Trophoblast cell (in vitro differentiated cells and primary cell): ENCODE measurements at regions not wholly inside any gene's neighbourhood (a gene's known extent, or its start where the extent isn't known, plus 50 kb on each side); places are given as distances from the start of the nearest gene placed in this dataset.

ENCODE experiments used
- DNase-seq, 2 donors: peaks; one replicate each; pipeline ENCODE4 v3.0.0-alpha.2; 2016
- H2AFZ ChIP-seq: 2 replicates; pipeline ENCODE4 v1.6.1; 2013; ENCODE audit warnings: low read length, moderate library complexity, mild to moderate bottlenecking; ENCODE audit not compliant: insufficient read depth, poor library complexity
- H2AK5ac ChIP-seq: 2 replicates; pipeline ENCODE4 v1.6.1; 2013; ENCODE audit warnings: mild to moderate bottlenecking, low read length
- H2BK120ac ChIP-seq: 2 replicates; pipeline ENCODE4 v1.6.1; 2013; ENCODE audit warnings: low read length, mild to moderate bottlenecking, moderate library complexity; ENCODE audit not compliant: insufficient read depth, poor library complexity
- H2BK12ac ChIP-seq: 2 replicates; pipeline ENCODE4 v1.6.1; 2013; ENCODE audit warnings: mild to moderate bottlenecking, low read length, moderate library complexity
- H2BK5ac ChIP-seq: 2 replicates; pipeline ENCODE4 v1.6.1; 2013; ENCODE audit warnings: low read length, low read depth, moderate library complexity, mild to moderate bottlenecking; ENCODE audit not compliant: poor library complexity
- H3K14ac ChIP-seq: 2 replicates; pipeline ENCODE4 v1.6.1; 2013; ENCODE audit warnings: mild to moderate bottlenecking, low read length
- H3K18ac ChIP-seq: 2 replicates; pipeline ENCODE4 v1.6.1; 2013; ENCODE audit warnings: mild to moderate bottlenecking, low read length
- H3K23ac ChIP-seq: 2 replicates; pipeline ENCODE4 v1.6.1; 2013; ENCODE audit warnings: low read length
- H3K27ac ChIP-seq: 2 replicates; pipeline ENCODE4 v1.5.1; 2013; ENCODE audit warnings: low read depth, mild to moderate bottlenecking, inconsistent platforms, low read length, moderate library complexity
- H3K27me3 ChIP-seq: 2 replicates; pipeline ENCODE4 v1.6.1; 2013; ENCODE audit warnings: inconsistent platforms, mild to moderate bottlenecking, low read length, moderate library complexity; ENCODE audit not compliant: insufficient read depth
- H3K36me3 ChIP-seq, 2 experiments: 1 replicate in 1 of 2; 2 replicates in 1 of 2; pipeline ENCODE4 v1.6.1; 2013; ENCODE audit warnings: low read length in 2 of 2, mild to moderate bottlenecking in 2 of 2, moderate library complexity in 1 of 2; ENCODE audit not compliant: insufficient read depth in 2 of 2, control insufficient read depth in 1 of 2
- H3K4ac ChIP-seq: 2 replicates; pipeline ENCODE4 v1.6.1; 2013; ENCODE audit warnings: low read depth, mild to moderate bottlenecking, low read length, moderate library complexity
- H3K4me1 ChIP-seq, 2 experiments: 1 replicate in 1 of 2; 2 replicates in 1 of 2; pipeline ENCODE4 v1.6.1; 2013; ENCODE audit warnings: low read length in 2 of 2, mild to moderate bottlenecking in 2 of 2, moderate library complexity in 1 of 2; ENCODE audit not compliant: insufficient read depth in 2 of 2, control insufficient read depth in 1 of 2
- H3K4me2 ChIP-seq: 2 replicates; pipeline ENCODE4 v1.6.1; 2013; ENCODE audit warnings: inconsistent platforms, mild to moderate bottlenecking, low read length, moderate library complexity
- H3K4me3 ChIP-seq: 2 replicates; pipeline ENCODE4 v1.5.1; 2013; ENCODE audit warnings: mild to moderate bottlenecking, low read depth, low read length, inconsistent platforms
- H3K79me1 ChIP-seq: one replicate; pipeline ENCODE4 v1.6.1; 2013; ENCODE audit warnings: low read length
- H3K79me2 ChIP-seq: 2 replicates; pipeline ENCODE4 v1.6.1; 2013; ENCODE audit warnings: low read length, mild to moderate bottlenecking; ENCODE audit not compliant: control insufficient read depth, insufficient read depth, poor library complexity
- H3K9ac ChIP-seq: 2 replicates; pipeline ENCODE4 v1.6.1; 2013; ENCODE audit warnings: mild to moderate bottlenecking, low read length
- H3K9me3 ChIP-seq: 2 replicates; pipeline ENCODE4 v1.6.1; 2013; ENCODE audit warnings: low read depth, mild to moderate bottlenecking, control low read depth, inconsistent platforms, low read length; ENCODE audit not compliant: insufficient read depth
- H4K12ac ChIP-seq: 2 replicates; pipeline ENCODE4 v1.6.1; 2013; ENCODE audit warnings: low read depth, mild to moderate bottlenecking, low read length, moderate library complexity
- H4K8ac ChIP-seq: 2 replicates; pipeline ENCODE4 v1.6.1; 2013; ENCODE audit warnings: low read depth, mild to moderate bottlenecking, low read length, moderate library complexity
- H4K91ac ChIP-seq: one replicate; pipeline ENCODE4 v1.6.1; 2013; ENCODE audit warnings: low read depth, mild to moderate bottlenecking, low read length, moderate library complexity
- WGBS: extraction: QIAGEN DNeasy Blood & Tissue Kit; methylation state at CpG from one replicate; pipeline ENCODE4 v1.1.7; 2013; ENCODE audit warnings: missing lambda C conversion rate; ENCODE audit not compliant: insufficient read length, insufficient coverage; ENCODE audit errors: extremely low coverage; 5-methylcytosine and 5-hydroxymethylcytosine counted together

GRCh38 chrX:98490670-98491069 lies 1607.0 kb downstream of the RPA4 start:
- H3K27me3 ChIP-seq: no peaks in the 10 kb centered on the region
- H3K4ac ChIP-seq: no peak overlapping the region
- WGBS: no CpG with 5 or more reads among the region's 1 CpG
- no peak overlapping the region for H2AFZ ChIP-seq
- H3K9me3 ChIP-seq: no peaks in the 10 kb centered on the region
- no peak overlapping the region for H3K4me3 ChIP-seq
- H4K91ac ChIP-seq: no peak overlapping the region
- H4K8ac ChIP-seq: no peak overlapping the region
- H3K18ac ChIP-seq: no peak overlapping the region
- no peaks in the 10 kb centered on the region for H3K79me1 ChIP-seq
- H3K27ac ChIP-seq: no peak overlapping the region
- no peak for DNase-seq
- no peak overlapping the region for H2AK5ac ChIP-seq
- no peaks in the 10 kb centered on the region for H3K4me1 ChIP-seq
- no peak overlapping the region for H2BK5ac ChIP-seq
- H3K79me2 ChIP-seq: no peaks in the 10 kb centered on the region
- H3K36me3 ChIP-seq: no peaks in the 10 kb centered on the region
- H3K9ac ChIP-seq: no peak overlapping the region
- no peak overlapping the region for H3K4me2 ChIP-seq
- H3K14ac ChIP-seq: no peak overlapping the region
- no peak overlapping the region for H2BK12ac ChIP-seq
- H4K12ac ChIP-seq: no peak overlapping the region
- H2BK120ac ChIP-seq: no peak overlapping the region
- H3K23ac ChIP-seq: no peak overlapping the region

DNA sequence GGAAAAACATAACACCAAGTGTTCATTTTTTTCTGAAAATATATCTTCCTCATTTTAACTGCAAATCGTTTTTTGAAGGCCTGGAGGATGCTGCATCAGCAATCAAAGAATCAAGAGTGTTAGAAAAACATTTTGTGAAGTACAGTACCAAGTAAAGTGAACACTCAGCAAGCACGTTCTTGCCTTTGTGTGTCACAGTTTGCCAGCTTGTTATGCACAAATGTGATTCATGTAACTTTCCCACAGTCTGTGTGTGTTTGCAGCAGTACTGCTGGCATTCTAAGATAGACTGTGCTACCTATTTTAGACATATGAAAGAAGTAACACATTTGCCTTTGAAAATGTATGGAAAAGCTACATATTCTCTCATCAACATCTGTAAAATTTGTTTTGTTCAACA lies 1617.7 kb downstream of the RPA4 start:
- DNase-seq: no peak
- Histone ChIP-seq H3K9me3 (no peaks in the 10 kb centered on the region), H2AFZ (no peak overlapping the region), H3K27me3 (no peaks in the 10 kb centered on the region), H2AK5ac (no peak overlapping the region), H3K79me1 (no peaks in the 10 kb centered on the region), H3K14ac (no peak overlapping the region), H4K8ac (no peak overlapping the region), H2BK5ac (no peak overlapping the region), H3K4me1 (no peaks in the 10 kb centered on the region), H2BK120ac (no peak overlapping the region), H3K4me2 (no peak overlapping the region), H4K12ac (no peak overlapping the region), H3K79me2 (no peaks in the 10 kb centered on the region), H3K23ac (no peak overlapping the region), H2BK12ac (no peak overlapping the region), H3K4ac (no peak overlapping the region), H3K27ac (no peak overlapping the region), H3K36me3 (no peaks in the 10 kb centered on the region), H4K91ac (no peak overlapping the region), H3K4me3 (no peak overlapping the region), H3K18ac (no peak overlapping the region), H3K9ac (no peak overlapping the region)
- WGBS: no CpG with 5 or more reads among the region's 2 CpGs

DNA sequence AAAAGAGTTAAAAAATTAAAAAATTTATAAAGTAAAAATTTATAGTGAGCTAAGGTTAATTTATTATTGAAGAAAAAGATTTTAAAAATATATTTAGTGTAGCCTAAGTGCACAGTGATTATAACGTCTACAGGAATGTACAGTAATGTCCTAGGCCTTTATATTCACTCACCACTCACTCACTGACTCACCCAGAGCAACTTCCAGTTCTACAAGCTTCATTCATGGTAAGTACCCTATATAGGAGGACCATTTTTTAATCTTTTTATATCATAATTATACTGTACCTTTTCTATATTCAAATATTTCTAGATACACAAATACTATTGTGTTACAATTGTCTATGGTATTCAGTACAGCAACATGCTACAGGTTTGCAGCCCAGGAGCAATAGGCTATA lies 1623.2 kb downstream of the RPA4 start:
- H3K4me1 ChIP-seq: no peaks in the 10 kb centered on the region
- no CpG with 5 or more reads among the region's 1 CpG for WGBS

GRCh38 chrX:98514032-98514431 lies 1630.3 kb downstream of the RPA4 start:
- Histone ChIP-seq H2BK120ac (no peak overlapping the region), H3K4me1 (no peaks in the 10 kb centered on the region), H4K8ac (no peak overlapping the region), H3K27me3 (no peaks in the 10 kb centered on the region), H3K4me2 (no peak overlapping the region), H2AFZ (no peak overlapping the region), H3K9ac (no peak overlapping the region), H2AK5ac (no peak overlapping the region), H3K4ac (no peak overlapping the region), H3K18ac (no peak overlapping the region), H3K23ac (no peak overlapping the region), H3K14ac (no peak overlapping the region), H4K91ac (no peak overlapping the region), H4K12ac (no peak overlapping the region), H3K4me3 (no peak overlapping the region), H3K27ac (no peak overlapping the region), H3K36me3 (no peaks in the 10 kb centered on the region), H3K79me2 (no peaks in the 10 kb centered on the region), H3K79me1 (no peaks in the 10 kb centered on the region), H3K9me3 (no peaks in the 10 kb centered on the region), H2BK12ac (no peak overlapping the region), H2BK5ac (no peak overlapping the region)
- no peak for DNase-seq

More for the DNA sequence above, 1623.2 kb downstream of the RPA4 start:
- Histone ChIP-seq H3K4me3 (no peak overlapping the region), H3K36me3 (no peaks in the 10 kb centered on the region), H3K4ac (no peak overlapping the region), H3K79me1 (no peaks in the 10 kb centered on the region), H3K9ac (no peak overlapping the region), H2AFZ (no peak overlapping the region), H2BK5ac (no peak overlapping the region), H3K27me3 (no peaks in the 10 kb centered on the region), H3K14ac (no peak overlapping the region), H4K91ac (no peak overlapping the region), H3K79me2 (no peaks in the 10 kb centered on the region), H3K18ac (no peak overlapping the region), H4K12ac (no peak overlapping the region), H3K27ac (no peak overlapping the region), H2BK120ac (no peak overlapping the region), H3K4me2 (no peak overlapping the region), H4K8ac (no peak overlapping the region), H2AK5ac (no peak overlapping the region), H3K9me3 (no peaks in the 10 kb centered on the region), H2BK12ac (no peak overlapping the region), H3K23ac (no peak overlapping the region)
- no peak for DNase-seq
